ENCODE measurements at regions not wholly inside any gene's neighbourhood (a gene's known extent, or its start where the extent isn't known, plus 50 kb on each side); places are given as distances from the start of the nearest gene placed in this dataset.

DNA sequence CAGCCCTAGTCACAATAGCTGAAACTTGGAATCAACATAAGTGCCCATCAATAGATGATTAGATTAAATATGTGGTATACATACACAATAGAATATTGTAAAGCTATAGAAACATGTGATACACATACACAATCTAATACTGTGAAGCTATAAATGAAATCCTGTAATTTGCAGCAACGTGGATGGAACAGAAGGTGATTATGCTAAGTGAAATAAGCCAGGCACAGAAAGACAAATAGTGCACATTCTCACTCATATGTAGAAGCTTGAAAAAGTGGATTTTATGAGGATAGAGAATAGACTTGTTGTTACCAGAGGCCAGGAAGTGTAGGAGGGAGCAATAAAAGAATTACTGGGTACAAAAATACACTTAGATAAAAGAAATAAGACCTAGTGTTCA is 181.5 kb upstream of the TYRP1 start:
- no peaks in the 10 kb centered on the region for H3K27me3 ChIP-seq (ENCODE audit: insufficient read depth, low read length)
- no peak overlapping the region for H2AFZ ChIP-seq (ENCODE audit: low read length)
- no peaks in the 10 kb centered on the region for H3K9me3 ChIP-seq (ENCODE audit: low read depth, low read length)
- no peaks in the 10 kb centered on the region for H4K20me1 ChIP-seq (ENCODE audit: insufficient read depth, low read length)
- H3K4me1 ChIP-seq (ENCODE audit: insufficient read depth, low read length): no peaks in the 10 kb centered on the region
- no peak overlapping the region for H3K27ac ChIP-seq (ENCODE audit: low read depth, low read length)
- H3K4me3 ChIP-seq (ENCODE audit: insufficient read depth, low read length): no peak overlapping the region
- no peak for DNase-seq (ENCODE audit: insufficient read length, low spot score, missing footprints)
- no peaks in the 10 kb centered on the region for H3K36me3 ChIP-seq (ENCODE audit: insufficient read depth, low read length)
- TF ChIP-seq, protein P1, sequence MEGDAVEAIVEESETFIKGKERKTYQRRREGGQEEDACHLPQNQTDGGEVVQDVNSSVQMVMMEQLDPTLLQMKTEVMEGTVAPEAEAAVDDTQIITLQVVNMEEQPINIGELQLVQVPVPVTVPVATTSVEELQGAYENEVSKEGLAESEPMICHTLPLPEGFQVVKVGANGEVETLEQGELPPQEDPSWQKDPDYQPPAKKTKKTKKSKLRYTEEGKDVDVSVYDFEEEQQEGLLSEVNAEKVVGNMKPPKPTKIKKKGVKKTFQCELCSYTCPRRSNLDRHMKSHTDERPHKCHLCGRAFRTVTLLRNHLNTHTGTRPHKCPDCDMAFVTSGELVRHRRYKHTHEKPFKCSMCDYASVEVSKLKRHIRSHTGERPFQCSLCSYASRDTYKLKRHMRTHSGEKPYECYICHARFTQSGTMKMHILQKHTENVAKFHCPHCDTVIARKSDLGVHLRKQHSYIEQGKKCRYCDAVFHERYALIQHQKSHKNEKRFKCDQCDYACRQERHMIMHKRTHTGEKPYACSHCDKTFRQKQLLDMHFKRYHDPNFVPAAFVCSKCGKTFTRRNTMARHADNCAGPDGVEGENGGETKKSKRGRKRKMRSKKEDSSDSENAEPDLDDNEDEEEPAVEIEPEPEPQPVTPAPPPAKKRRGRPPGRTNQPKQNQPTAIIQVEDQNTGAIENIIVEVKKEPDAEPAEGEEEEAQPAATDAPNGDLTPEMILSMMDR (IDR thresholded peaks at IDR 0.05; ENCODE audit: extremely low read depth, low read depth, low read length): no peak
- no peak overlapping the region for H3K4me2 ChIP-seq (ENCODE audit: insufficient read depth, low read length)
- no peaks in the 10 kb centered on the region for H3K79me2 ChIP-seq (ENCODE audit: insufficient read depth, low read length)

DNA sequence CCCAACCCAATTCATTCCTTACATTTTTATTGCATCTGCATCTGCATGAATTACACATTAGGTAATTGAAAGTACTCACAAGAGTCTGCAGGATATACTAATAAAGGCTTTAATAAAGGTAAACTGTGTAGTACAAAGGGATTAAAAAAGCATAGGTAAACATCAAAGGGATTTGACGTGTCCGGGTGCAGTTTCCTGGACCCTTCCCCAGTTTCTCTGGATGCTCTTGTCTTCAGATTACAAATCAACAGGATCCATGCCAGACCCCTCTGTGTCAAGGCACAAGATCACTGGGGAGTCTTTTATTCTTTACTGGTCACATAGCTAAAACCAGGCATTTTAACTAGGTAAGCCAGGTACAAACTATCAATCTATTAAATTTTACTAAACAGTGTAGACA is 177.2 kb upstream of the TYRP1 start:
- no peak overlapping the region for H2AFZ ChIP-seq (ENCODE audit: low read length)
- TF ChIP-seq, protein P1 (IDR thresholded peaks at IDR 0.05; ENCODE audit: extremely low read depth, low read depth, low read length): no peak
- H3K4me3 ChIP-seq (ENCODE audit: insufficient read depth, low read length): no peak overlapping the region
- H3K27ac ChIP-seq (ENCODE audit: low read depth, low read length): no peak overlapping the region
- no peaks in the 10 kb centered on the region for H4K20me1 ChIP-seq (ENCODE audit: insufficient read depth, low read length)
- no peaks in the 10 kb centered on the region for H3K36me3 ChIP-seq (ENCODE audit: insufficient read depth, low read length)
- no peaks in the 10 kb centered on the region for H3K9me3 ChIP-seq (ENCODE audit: low read depth, low read length)
- no peak overlapping the region for H3K4me2 ChIP-seq (ENCODE audit: insufficient read depth, low read length)
- no peaks in the 10 kb centered on the region for H3K27me3 ChIP-seq (ENCODE audit: insufficient read depth, low read length)
- no peaks in the 10 kb centered on the region for H3K79me2 ChIP-seq (ENCODE audit: insufficient read depth, low read length)
- H3K4me1 ChIP-seq (ENCODE audit: insufficient read depth, low read length): no peaks in the 10 kb centered on the region
- no peak for DNase-seq (ENCODE audit: insufficient read length, low spot score, missing footprints)

DNA sequence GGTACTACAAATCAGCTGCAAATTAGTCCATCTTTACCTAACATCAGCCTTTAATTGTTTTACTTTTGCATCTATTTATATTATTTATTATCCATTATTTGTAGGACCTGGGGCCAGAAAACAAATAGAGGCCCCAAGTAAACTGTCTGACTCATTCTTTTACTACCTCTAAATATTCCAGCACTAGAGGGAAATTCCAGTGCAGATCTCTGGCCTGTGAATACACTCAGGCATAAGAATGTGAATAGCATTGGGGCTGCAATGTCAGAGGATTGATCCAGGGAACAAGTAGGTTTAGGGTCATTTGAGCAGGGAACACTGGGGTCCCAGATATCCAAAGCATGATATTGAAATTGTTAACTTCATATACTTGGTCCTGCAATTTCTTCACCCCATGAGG is 176.6 kb upstream of the TYRP1 start:
- no peak overlapping the region for H3K4me3 ChIP-seq (ENCODE audit: insufficient read depth, low read length)
- TF ChIP-seq, protein P1 (IDR thresholded peaks at IDR 0.05; ENCODE audit: extremely low read depth, low read depth, low read length): no peak

DNA sequence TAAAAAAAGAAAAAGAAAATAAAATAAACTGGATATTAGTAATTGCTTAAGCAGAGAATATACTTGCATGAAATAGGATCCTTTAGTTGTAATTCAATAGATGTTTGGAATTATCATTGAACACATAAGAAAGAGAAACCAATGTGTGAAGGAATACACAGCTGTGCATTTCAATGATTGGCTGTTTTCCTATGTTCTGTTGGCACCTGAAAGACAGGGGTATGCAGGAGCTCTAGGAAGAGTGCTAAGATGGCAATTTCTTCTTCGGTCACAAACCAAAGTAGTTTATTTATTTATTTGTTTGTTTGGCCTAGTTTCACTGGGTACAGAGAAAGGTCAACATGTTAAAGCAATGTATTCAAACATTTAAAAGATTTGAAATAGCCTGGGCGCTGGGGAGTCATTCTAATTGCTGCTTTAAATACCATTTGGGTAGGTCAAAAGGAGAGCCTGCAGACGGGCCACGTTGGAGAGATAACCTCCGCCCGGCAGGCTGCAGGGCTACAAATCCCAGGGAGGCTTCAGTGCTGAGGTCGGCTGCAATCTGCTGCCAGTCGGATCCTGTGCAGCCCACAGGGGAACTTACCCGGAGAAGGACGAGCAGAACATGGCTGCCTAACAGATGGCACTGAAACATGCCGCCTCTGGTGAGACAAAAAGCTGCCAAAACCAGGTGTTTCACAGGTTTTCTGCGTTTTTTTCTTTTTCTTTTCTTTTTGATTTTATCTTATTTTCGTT is 154.2 kb upstream of the TYRP1 start:
- Histone ChIP-seq H3K4me2 (ENCODE audit: insufficient read depth, low read length) (no peak overlapping the region), H3K4me3 (ENCODE audit: insufficient read depth, low read length) (no peak overlapping the region), H3K36me3 (ENCODE audit: insufficient read depth, low read length) (no peaks in the 10 kb centered on the region)

More for the DNA sequence above, 176.6 kb upstream of the TYRP1 start:
- Histone ChIP-seq H3K4me2 (ENCODE audit: insufficient read depth, low read length) (no peak overlapping the region), H3K9me3 (ENCODE audit: low read depth, low read length) (no peaks in the 10 kb centered on the region), H3K36me3 (ENCODE audit: insufficient read depth, low read length) (no peaks in the 10 kb centered on the region), H3K27ac (ENCODE audit: low read depth, low read length) (no peak overlapping the region), H2AFZ (ENCODE audit: low read length) (no peak overlapping the region), H3K79me2 (ENCODE audit: insufficient read depth, low read length) (no peaks in the 10 kb centered on the region), H4K20me1 (ENCODE audit: insufficient read depth, low read length) (no peaks in the 10 kb centered on the region), H3K4me1 (ENCODE audit: insufficient read depth, low read length) (no peaks in the 10 kb centered on the region), H3K27me3 (ENCODE audit: insufficient read depth, low read length) (no peaks in the 10 kb centered on the region)
- DNase-seq (ENCODE audit: insufficient read length, low spot score, missing footprints): no peak

More for the DNA sequence above, 154.2 kb upstream of the TYRP1 start:
- no peaks in the 10 kb centered on the region for H3K9me3 ChIP-seq (ENCODE audit: low read depth, low read length)
- H4K20me1 ChIP-seq (ENCODE audit: insufficient read depth, low read length): no peaks in the 10 kb centered on the region
- no peak for DNase-seq (ENCODE audit: insufficient read length, low spot score, missing footprints)
- no peaks in the 10 kb centered on the region for H3K79me2 ChIP-seq (ENCODE audit: insufficient read depth, low read length)
- TF ChIP-seq, protein P1 (IDR thresholded peaks at IDR 0.05; ENCODE audit: extremely low read depth, low read depth, low read length): no peak
- H3K4me1 ChIP-seq (ENCODE audit: insufficient read depth, low read length): no peaks in the 10 kb centered on the region
- H2AFZ ChIP-seq (ENCODE audit: low read length): no peak overlapping the region
- H3K27ac ChIP-seq (ENCODE audit: low read depth, low read length): no peak overlapping the region
- H3K27me3 ChIP-seq (ENCODE audit: insufficient read depth, low read length): no peaks in the 10 kb centered on the region

All from osteoblast (primary cell).